Mesenchymal stem cell (in vitro differentiated cells and primary cell): ENCODE measurements at regions not wholly inside any gene's neighbourhood (a gene's known extent, or its start where the extent isn't known, plus 50 kb on each side); places are given as distances from the start of the nearest gene placed in this dataset.

ENCODE experiments used
- DNase-seq: peaks from one replicate; pipeline ENCODE4 v3.0.0-alpha.2; 2013
- H2AFZ ChIP-seq: one replicate; pipeline ENCODE4 v1.6.1; 2013; ENCODE audit warnings: low read depth, mild to moderate bottlenecking, control low read depth, inconsistent platforms, low read length, moderate library complexity
- H2AK5ac ChIP-seq: 2 replicates; pipeline ENCODE4 v1.6.1; 2013; ENCODE audit warnings: low read length, moderate library complexity, mild to moderate bottlenecking, inconsistent platforms; ENCODE audit not compliant: severe bottlenecking
- H2BK120ac ChIP-seq: one replicate; pipeline ENCODE4 v1.6.1; 2013; ENCODE audit warnings: low read depth, mild to moderate bottlenecking, inconsistent platforms, low read length, moderate library complexity
- H2BK12ac ChIP-seq, 2 experiments: one replicate each; pipeline ENCODE4 v1.6.1; 2013; ENCODE audit warnings: inconsistent platforms in 2 of 2, low read length in 2 of 2, mild to moderate bottlenecking in 2 of 2, moderate library complexity in 2 of 2, control low read depth in 1 of 2
- H2BK15ac ChIP-seq: one replicate; pipeline ENCODE4 v1.6.1; 2013; ENCODE audit warnings: mild to moderate bottlenecking, low read depth, inconsistent platforms; ENCODE audit not compliant: poor library complexity, severe bottlenecking
- H2BK5ac ChIP-seq: 2 replicates; pipeline ENCODE4 v1.6.1; 2013; ENCODE audit warnings: low read depth, mild to moderate bottlenecking, low read length, control low read depth, inconsistent platforms; ENCODE audit not compliant: poor library complexity, severe bottlenecking
- H3K14ac ChIP-seq, 2 experiments: one replicate each; pipeline ENCODE4 v1.6.1; 2013; ENCODE audit warnings: inconsistent platforms in 2 of 2, low read length in 2 of 2, control low read depth in 1 of 2, mild to moderate bottlenecking in 1 of 2, moderate library complexity in 1 of 2
- H3K18ac ChIP-seq, 2 experiments: one replicate each; pipeline ENCODE4 v1.6.1; 2013; ENCODE audit warnings: inconsistent platforms in 2 of 2, low read length in 2 of 2, control low read depth in 1 of 2, low read depth in 1 of 2, mild to moderate bottlenecking in 1 of 2
- H3K23ac ChIP-seq, 2 experiments: one replicate each; pipeline ENCODE4 v1.6.1; 2013; ENCODE audit warnings: inconsistent platforms in 2 of 2, low read length in 2 of 2, mild to moderate bottlenecking in 2 of 2, moderate library complexity in 2 of 2, control low read depth in 1 of 2
- H3K27ac ChIP-seq: 2 replicates; pipeline ENCODE4 v1.5.1; 2013; ENCODE audit warnings: mild to moderate bottlenecking, moderate library complexity, low read length, control low read depth, inconsistent platforms; ENCODE audit not compliant: poor library complexity, severe bottlenecking
- H3K27me3 ChIP-seq, 2 experiments: 2 replicates each; pipeline versions ENCODE4 v1.6.1 to v1.7.0; 2013; ENCODE audit warnings: low read length in 2 of 2, mild to moderate bottlenecking in 2 of 2, moderate library complexity in 2 of 2, control low read depth in 1 of 2, inconsistent platforms in 1 of 2; ENCODE audit not compliant: control insufficient read depth in 1 of 2, insufficient read depth in 1 of 2
- H3K36me3 ChIP-seq, 2 experiments: 2 replicates each; pipeline versions ENCODE4 v1.6.1 to v1.7.0; 2013; ENCODE audit warnings: low read length in 2 of 2, control low read depth in 1 of 2, inconsistent platforms in 1 of 2, low read depth in 1 of 2, mild to moderate bottlenecking in 1 of 2; ENCODE audit not compliant: insufficient read depth in 2 of 2, control insufficient read depth in 1 of 2
- H3K4ac ChIP-seq, 2 experiments: one replicate each; pipeline ENCODE4 v1.6.1; 2013; ENCODE audit warnings: inconsistent platforms in 2 of 2, low read length in 2 of 2, mild to moderate bottlenecking in 2 of 2, moderate library complexity in 2 of 2, control low read depth in 1 of 2, low read depth in 1 of 2
- H3K4me1 ChIP-seq: 2 replicates; pipeline ENCODE4 v1.6.1; 2013; ENCODE audit warnings: low read depth, low read length, control low read depth; ENCODE audit not compliant: control insufficient read depth, insufficient read depth
- H3K4me2 ChIP-seq: 2 replicates; pipeline ENCODE4 v1.6.1; 2013; ENCODE audit warnings: low read length, mild to moderate bottlenecking, inconsistent platforms; ENCODE audit not compliant: poor library complexity, severe bottlenecking
- H3K4me3 ChIP-seq, 2 experiments: 2 replicates each; pipeline versions ENCODE4 v1.5.1 to v1.7.0; 2013; ENCODE audit warnings: low read length in 2 of 2, mild to moderate bottlenecking in 2 of 2, control low read depth in 1 of 2, low read depth in 1 of 2; ENCODE audit not compliant: insufficient read depth in 1 of 2
- H3K79me1 ChIP-seq: replicated peaks from 2 replicates; pipeline ENCODE4 v1.6.1; 2013; ENCODE audit warnings: mild to moderate bottlenecking, control low read depth, low read length, inconsistent platforms; ENCODE audit not compliant: poor library complexity, severe bottlenecking
- H3K9ac ChIP-seq: 2 replicates; pipeline ENCODE4 v1.7.0; 2013; ENCODE audit warnings: mild to moderate bottlenecking, low read length, moderate library complexity
- H3K9me3 ChIP-seq: 2 replicates; pipeline ENCODE4 v1.7.0; 2013; ENCODE audit warnings: mild to moderate bottlenecking, low read length; ENCODE audit not compliant: control insufficient read depth
- H4K8ac ChIP-seq: one replicate; pipeline ENCODE4 v1.6.1; 2013; ENCODE audit warnings: inconsistent platforms, mild to moderate bottlenecking, low read length, moderate library complexity
- H4K91ac ChIP-seq: one replicate; pipeline ENCODE4 v1.6.1; 2013; ENCODE audit warnings: mild to moderate bottlenecking, low read length, inconsistent platforms
- WGBS: methylation state at CpG from one replicate; pipeline ENCODE4 v1.1.7; 2013; ENCODE audit warnings: mixed read lengths; 5-methylcytosine and 5-hydroxymethylcytosine counted together

GRCh38 chr13:81738364-81738763 lies 1397.4 kb upstream of the SPRY2 start:
- H2BK12ac ChIP-seq = no peak overlapping the region
- no CpG with 5 or more reads among the region's 1 CpG for WGBS

GRCh38 chr13:81726037-81726726 lies 1385.3 kb upstream of the SPRY2 start:
- H3K36me3 ChIP-seq = no peaks in the 10 kb centered on the region
- H2BK12ac ChIP-seq = no peak overlapping the region
- no peak for DNase-seq
- H3K9ac ChIP-seq = no peak overlapping the region
- H4K8ac ChIP-seq = no peak overlapping the region
- H2BK5ac ChIP-seq = no peak overlapping the region
- H2BK120ac ChIP-seq = no peak overlapping the region
- H3K18ac ChIP-seq = no peak overlapping the region
- H2AFZ ChIP-seq = no peak overlapping the region
- no peak overlapping the region for H3K4me3 ChIP-seq
- no peaks in the 10 kb centered on the region for H3K27me3 ChIP-seq
- H3K4me1 ChIP-seq = no peaks in the 10 kb centered on the region
- H3K79me1 ChIP-seq = no peaks in the 10 kb centered on the region
- no peak overlapping the region for H3K4ac ChIP-seq
- no peak overlapping the region for H3K23ac ChIP-seq
- peaks cover 9% of the 10 kb centered on the region for H3K9me3 ChIP-seq
- H2BK15ac ChIP-seq = no peak overlapping the region
- peak overlapping the region in 1 of 2 experiments; percentile 4 for H3K14ac ChIP-seq
- H3K27ac ChIP-seq = no peak overlapping the region
- no peak overlapping the region for H3K4me2 ChIP-seq
- no peak overlapping the region for H2AK5ac ChIP-seq
- WGBS = 87% methylated on average over 14 of the region's 14 CpGs
- H4K91ac ChIP-seq = no peak overlapping the region

More at GRCh38 chr13:81738364-81738763, 1397.4 kb upstream of the SPRY2 start:
- no peak overlapping the region for H2AFZ ChIP-seq
- no peak overlapping the region for H4K91ac ChIP-seq
- H3K4me3 ChIP-seq = no peak overlapping the region
- no peak overlapping the region for H3K4me2 ChIP-seq
- H3K79me1 ChIP-seq = no peaks in the 10 kb centered on the region
- peaks cover 18% of the 10 kb centered on the region for H3K9me3 ChIP-seq
- no peak overlapping the region for H3K27ac ChIP-seq
- no peak overlapping the region for H3K4ac ChIP-seq
- DNase-seq = peak; percentile 19
- no peak overlapping the region for H3K9ac ChIP-seq
- H2AK5ac ChIP-seq = no peak overlapping the region
- no peaks in the 10 kb centered on the region for H3K4me1 ChIP-seq
- no peak overlapping the region for H2BK15ac ChIP-seq
- H4K8ac ChIP-seq = no peak overlapping the region
- no peaks in the 10 kb centered on the region for H3K27me3 ChIP-seq
- no peak overlapping the region for H2BK120ac ChIP-seq
- no peak overlapping the region for H2BK5ac ChIP-seq
- H3K23ac ChIP-seq = no peak overlapping the region
- H3K14ac ChIP-seq = no peak overlapping the region
- H3K18ac ChIP-seq = no peak overlapping the region
- no peaks in the 10 kb centered on the region for H3K36me3 ChIP-seq

- WGBS = no CpG with 5 or more reads among the region's 1 CpG
- no peaks in the 10 kb centered on the region for H3K4me1 ChIP-seq
Measured at GRCh38 chr13:81722456-81722855, 1381.5 kb upstream of the SPRY2 start.

GRCh38 chr13:81721400-81721799 lies 1380.5 kb upstream of the SPRY2 start:
- no peak overlapping the region for H2BK12ac ChIP-seq

More at GRCh38 chr13:81722456-81722855, 1381.5 kb upstream of the SPRY2 start:
- H3K36me3 ChIP-seq = no peaks in the 10 kb centered on the region
- no peak overlapping the region for H3K4ac ChIP-seq
- no peak for DNase-seq
- H3K18ac ChIP-seq = no peak overlapping the region
- H2AFZ ChIP-seq = no peak overlapping the region
- peaks cover 9% of the 10 kb centered on the region for H3K9me3 ChIP-seq
- H2BK15ac ChIP-seq = no peak overlapping the region
- H2BK120ac ChIP-seq = no peak overlapping the region
- no peak overlapping the region for H3K23ac ChIP-seq
- no peaks in the 10 kb centered on the region for H3K27me3 ChIP-seq
- no peak overlapping the region for H2AK5ac ChIP-seq
- H3K4me2 ChIP-seq = no peak overlapping the region
- H4K91ac ChIP-seq = no peak overlapping the region
- H2BK12ac ChIP-seq = no peak overlapping the region
- no peak overlapping the region for H2BK5ac ChIP-seq
- no peak overlapping the region for H3K14ac ChIP-seq
- no peak overlapping the region for H4K8ac ChIP-seq
- no peaks in the 10 kb centered on the region for H3K79me1 ChIP-seq
- H3K27ac ChIP-seq = no peak overlapping the region
- no peak overlapping the region for H3K4me3 ChIP-seq
- H3K9ac ChIP-seq = no peak overlapping the region

More at GRCh38 chr13:81721400-81721799, 1380.5 kb upstream of the SPRY2 start:
- H3K4me1 ChIP-seq = no peaks in the 10 kb centered on the region
- H3K27ac ChIP-seq = no peak overlapping the region
- no peaks in the 10 kb centered on the region for H3K27me3 ChIP-seq
- no peak overlapping the region for H2BK120ac ChIP-seq
- no peak overlapping the region for H3K14ac ChIP-seq
- no peaks in the 10 kb centered on the region for H3K36me3 ChIP-seq
- H4K8ac ChIP-seq = no peak overlapping the region
- no peak overlapping the region for H2BK15ac ChIP-seq
- no peak overlapping the region for H3K4me2 ChIP-seq
- no peak overlapping the region for H3K4me3 ChIP-seq
- no peak overlapping the region for H2AK5ac ChIP-seq
- H3K23ac ChIP-seq = no peak overlapping the region
- no peak overlapping the region for H2AFZ ChIP-seq
- no peak overlapping the region for H3K4ac ChIP-seq
- peaks cover 9% of the 10 kb centered on the region for H3K9me3 ChIP-seq
- no peak overlapping the region for H3K18ac ChIP-seq
- no peaks in the 10 kb centered on the region for H3K79me1 ChIP-seq
- H4K91ac ChIP-seq = no peak overlapping the region
- no peak overlapping the region for H3K9ac ChIP-seq
- DNase-seq = no peak
- H2BK5ac ChIP-seq = no peak overlapping the region
